Panc1 (cell line): ENCODE measurements at regions not wholly inside any gene's neighbourhood (a gene's known extent, or its start where the extent isn't known, plus 50 kb on each side); places are given as distances from the start of the nearest gene placed in this dataset.

Experiments used
- ATAC-seq: fragments of 200-7000 bp; cut with Tn5 transposase; 2 replicates; pipeline ENCODE4 v1.9.1; 2020; ENCODE audit warnings: mild to moderate bottlenecking, moderate library complexity
- BruUV-seq: library from RNA; stranded (reverse); fragments of 400-500 nt; replicated peaks from 2 replicates; lab custom pipeline; 2021; lab: Mats Ljungman, UMichigan
- CTCF ChIA-PET: fragments of 300-600 bp; sonication (Branson Sonifier 250); formaldehyde crosslinking; loops from one replicate; lab custom pipeline; 2022; ENCODE audit warnings: antibody characterized with exemption; lab: Charles Lee
- POLR2A ChIA-PET: fragments of 300-600 bp; sonication (Branson Sonifier 250); formaldehyde crosslinking; loops from one replicate; lab custom pipeline; 2022; ENCODE audit warnings: antibody characterized with exemption; lab: Charles Lee
- DNase-seq: peaks from one replicate; pipeline ENCODE4 v3.0.0-alpha.2; 2010; ENCODE audit warnings: low read depth, low spot score
- H3K27ac ChIP-seq: 2 replicates; pipeline ENCODE4 v1.5.1; 2011; ENCODE audit warnings: mild to moderate bottlenecking, low read length, inconsistent platforms
- H3K27me3 ChIP-seq: fragments of 200-500 bp; sonication (Bioruptor generic); 2 replicates; pipeline ENCODE4 v1.6.0; 2014; ENCODE audit warnings: low read length, inconsistent platforms; ENCODE audit not compliant: control insufficient read depth, insufficient read depth
- H3K36me3 ChIP-seq: fragments of 200-500 bp; sonication (Bioruptor generic); 2 replicates; pipeline ENCODE4 v1.5.1; 2014; ENCODE audit warnings: inconsistent platforms, mild to moderate bottlenecking, low read length, moderate library complexity; ENCODE audit not compliant: control insufficient read depth, insufficient read depth
- H3K4me1 ChIP-seq: 2 replicates; pipeline ENCODE4 v1.5.1; 2011; ENCODE audit warnings: inconsistent platforms, mild to moderate bottlenecking, low read length, moderate library complexity; ENCODE audit not compliant: control insufficient read depth, insufficient read depth
- H3K4me3 ChIP-seq, 2 experiments: 2 replicates each; pipeline ENCODE4 v1.5.1; 2011 to 2012; ENCODE audit warnings: low read depth in 2 of 2, low read length in 2 of 2, mild to moderate bottlenecking in 2 of 2, inconsistent platforms in 1 of 2, moderate library complexity in 1 of 2
- H3K9me3 ChIP-seq: fragments of 200-500 bp; sonication (Bioruptor generic); 2 replicates; pipeline ENCODE4 v1.5.1; 2014; ENCODE audit warnings: low read depth, mild to moderate bottlenecking, inconsistent platforms, low read length, moderate library complexity; ENCODE audit not compliant: control insufficient read depth, insufficient read depth
- POLR2AphosphoS5 ChIP-seq: IDR thresholded peaks from 2 replicates; pipeline ENCODE4 v1.6.1; 2012; ENCODE audit warnings: mild to moderate bottlenecking, low read depth, low read length, moderate library complexity
- SIN3A ChIP-seq: IDR thresholded peaks from 2 replicates; pipeline ENCODE4 v1.6.1; 2012; ENCODE audit warnings: low read depth, mild to moderate bottlenecking, low read length, moderate library complexity, borderline replicate concordance; ENCODE audit not compliant: insufficient read depth
- TCF7L2 ChIP-seq: IDR thresholded peaks from 2 replicates; pipeline ENCODE4 v1.6.1; 2011; ENCODE audit warnings: mild to moderate bottlenecking, low read depth, low read length, inconsistent platforms
- in situ Hi-C: cut with HindIII; loops from 2 replicates; pipeline ENCODE4 v1.10.0; 2016; ENCODE audit warnings: low sequenced_read_pairs, low pct_unique_long_range_greater_than_20kb
- intact Hi-C: fragments of 100-400 bp; cut with micrococcal nuclease; formaldehyde crosslinking; loops from one replicate; pipeline ENCODE4 v1.10.0; 2022; ENCODE audit not compliant: unreplicated experiment
- TF ChIP-seq, protein P1 (sequence below), 2 experiments: IDR thresholded peaks; 2 replicates each; pipeline ENCODE4 v1.6.1; 2011 to 2012; ENCODE audit warnings: low read depth in 2 of 2, control low read depth in 1 of 2, low read length in 1 of 2, mild to moderate bottlenecking in 1 of 2, moderate library complexity in 1 of 2; ENCODE audit not compliant: insufficient read depth in 1 of 2
- TF ChIP-seq, protein P2 (sequence below): fragments of 450-650 bp; IDR thresholded peaks from 2 replicates; pipeline ENCODE4 v1.5.1; 2017; ENCODE audit warnings: mild to moderate bottlenecking

DNA sequence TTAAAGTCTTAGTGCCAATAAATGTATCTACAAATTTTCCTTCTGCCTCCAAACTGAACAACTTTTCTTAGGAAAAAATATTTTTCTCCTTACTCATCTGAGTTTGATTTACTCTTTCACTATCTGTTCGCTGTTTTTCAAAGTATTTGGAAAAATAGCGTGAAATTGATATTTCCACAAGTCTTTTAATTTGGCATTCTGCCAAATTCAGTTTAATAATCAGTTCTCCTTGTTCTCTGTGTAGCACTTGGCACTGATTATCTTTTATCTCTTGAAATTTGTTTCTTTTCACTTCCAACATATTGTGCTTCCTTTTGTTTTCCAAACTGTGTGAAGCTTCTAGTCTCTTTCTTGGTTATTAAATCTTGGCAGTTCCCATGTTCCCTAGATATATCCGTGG lies 559.8 kb downstream of the RPL10L start:
- no peak overlapping the region for H3K27ac ChIP-seq
- in situ Hi-C loops, result no loop called here
- no peak overlapping the region for H3K4me3 ChIP-seq
- DNase-seq (no peak), ATAC-seq (no peak)
- intact Hi-C loops, result no loop called here
- H3K9me3 ChIP-seq, result no peaks in the 10 kb centered on the region
- no peaks in the 10 kb centered on the region for H3K27me3 ChIP-seq
- CTCF ChIA-PET, result no interaction called here
- BruUV-seq, result no TSS peak
- H3K36me3 ChIP-seq, result no peaks in the 10 kb centered on the region
- POLR2A ChIA-PET, result no interaction called here
- TF ChIP-seq POLR2AphosphoS5 (no peak), SIN3A (no peak), TCF7L2 (no peak)
- TF ChIP-seq, protein P1, sequence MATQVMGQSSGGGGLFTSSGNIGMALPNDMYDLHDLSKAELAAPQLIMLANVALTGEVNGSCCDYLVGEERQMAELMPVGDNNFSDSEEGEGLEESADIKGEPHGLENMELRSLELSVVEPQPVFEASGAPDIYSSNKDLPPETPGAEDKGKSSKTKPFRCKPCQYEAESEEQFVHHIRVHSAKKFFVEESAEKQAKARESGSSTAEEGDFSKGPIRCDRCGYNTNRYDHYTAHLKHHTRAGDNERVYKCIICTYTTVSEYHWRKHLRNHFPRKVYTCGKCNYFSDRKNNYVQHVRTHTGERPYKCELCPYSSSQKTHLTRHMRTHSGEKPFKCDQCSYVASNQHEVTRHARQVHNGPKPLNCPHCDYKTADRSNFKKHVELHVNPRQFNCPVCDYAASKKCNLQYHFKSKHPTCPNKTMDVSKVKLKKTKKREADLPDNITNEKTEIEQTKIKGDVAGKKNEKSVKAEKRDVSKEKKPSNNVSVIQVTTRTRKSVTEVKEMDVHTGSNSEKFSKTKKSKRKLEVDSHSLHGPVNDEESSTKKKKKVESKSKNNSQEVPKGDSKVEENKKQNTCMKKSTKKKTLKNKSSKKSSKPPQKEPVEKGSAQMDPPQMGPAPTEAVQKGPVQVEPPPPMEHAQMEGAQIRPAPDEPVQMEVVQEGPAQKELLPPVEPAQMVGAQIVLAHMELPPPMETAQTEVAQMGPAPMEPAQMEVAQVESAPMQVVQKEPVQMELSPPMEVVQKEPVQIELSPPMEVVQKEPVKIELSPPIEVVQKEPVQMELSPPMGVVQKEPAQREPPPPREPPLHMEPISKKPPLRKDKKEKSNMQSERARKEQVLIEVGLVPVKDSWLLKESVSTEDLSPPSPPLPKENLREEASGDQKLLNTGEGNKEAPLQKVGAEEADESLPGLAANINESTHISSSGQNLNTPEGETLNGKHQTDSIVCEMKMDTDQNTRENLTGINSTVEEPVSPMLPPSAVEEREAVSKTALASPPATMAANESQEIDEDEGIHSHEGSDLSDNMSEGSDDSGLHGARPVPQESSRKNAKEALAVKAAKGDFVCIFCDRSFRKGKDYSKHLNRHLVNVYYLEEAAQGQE (IDR thresholded peaks at IDR 0.05; ENCODE audit: insufficient read depth in 1 of 2, low read depth in 2 of 2, low read length in 1 of 2), result no peak
- TF ChIP-seq, protein P2, sequence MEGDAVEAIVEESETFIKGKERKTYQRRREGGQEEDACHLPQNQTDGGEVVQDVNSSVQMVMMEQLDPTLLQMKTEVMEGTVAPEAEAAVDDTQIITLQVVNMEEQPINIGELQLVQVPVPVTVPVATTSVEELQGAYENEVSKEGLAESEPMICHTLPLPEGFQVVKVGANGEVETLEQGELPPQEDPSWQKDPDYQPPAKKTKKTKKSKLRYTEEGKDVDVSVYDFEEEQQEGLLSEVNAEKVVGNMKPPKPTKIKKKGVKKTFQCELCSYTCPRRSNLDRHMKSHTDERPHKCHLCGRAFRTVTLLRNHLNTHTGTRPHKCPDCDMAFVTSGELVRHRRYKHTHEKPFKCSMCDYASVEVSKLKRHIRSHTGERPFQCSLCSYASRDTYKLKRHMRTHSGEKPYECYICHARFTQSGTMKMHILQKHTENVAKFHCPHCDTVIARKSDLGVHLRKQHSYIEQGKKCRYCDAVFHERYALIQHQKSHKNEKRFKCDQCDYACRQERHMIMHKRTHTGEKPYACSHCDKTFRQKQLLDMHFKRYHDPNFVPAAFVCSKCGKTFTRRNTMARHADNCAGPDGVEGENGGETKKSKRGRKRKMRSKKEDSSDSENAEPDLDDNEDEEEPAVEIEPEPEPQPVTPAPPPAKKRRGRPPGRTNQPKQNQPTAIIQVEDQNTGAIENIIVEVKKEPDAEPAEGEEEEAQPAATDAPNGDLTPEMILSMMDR, result no peak
- H3K4me1 ChIP-seq, result no peaks in the 10 kb centered on the region

DNA sequence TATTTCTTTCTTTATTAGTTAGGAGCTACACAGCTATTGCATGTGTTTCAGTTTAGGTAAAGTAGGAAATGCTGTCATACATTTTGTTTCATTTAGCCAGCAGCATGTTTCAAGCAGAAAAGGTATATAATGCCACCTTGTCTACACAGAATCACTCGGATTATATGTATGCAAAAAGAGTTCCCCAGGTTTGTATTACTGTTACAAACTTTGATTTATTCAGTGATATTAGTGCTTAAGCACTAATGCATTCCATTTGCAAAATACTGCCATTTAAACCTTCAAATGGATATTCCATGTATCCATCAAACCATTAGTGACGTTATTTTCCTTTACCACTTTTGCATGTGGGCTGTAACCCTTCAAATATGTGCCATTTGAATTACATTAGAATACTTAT lies 564.0 kb downstream of the RPL10L start:
- Histone ChIP-seq H3K27ac (no peak overlapping the region), H3K9me3 (no peaks in the 10 kb centered on the region), H3K27me3 (no peaks in the 10 kb centered on the region), H3K4me1 (no peaks in the 10 kb centered on the region), H3K36me3 (no peaks in the 10 kb centered on the region), H3K4me3 (no peak overlapping the region)
- TF ChIP-seq TCF7L2 (no peak), SIN3A (no peak), POLR2AphosphoS5 (no peak)
- TF ChIP-seq, protein P2, result no peak
- TF ChIP-seq, protein P1 (IDR thresholded peaks at IDR 0.05; ENCODE audit: insufficient read depth in 1 of 2, low read depth in 2 of 2, low read length in 1 of 2), result no peak
- in situ Hi-C loops, result no loop called here
- intact Hi-C loops, result no loop called here
- DNase-seq (no peak), ATAC-seq (no peak)
- ChIA-PET POLR2A (no interaction called here), CTCF (no interaction called here)
- no TSS peak for BruUV-seq
